HT-29 (cell line): ENCODE measurements at regions not wholly inside any gene's neighbourhood (a gene's known extent, or its start where the extent isn't known, plus 50 kb on each side); places are given as distances from the start of the nearest gene placed in this dataset.
A peak's percentile ranks its signal among the peaks of the same experiment; 100 is the strongest.

Experiments
- DNase-seq: peaks from one replicate; pipeline ENCODE4 v3.0.0-alpha.2; 2015; ENCODE audit warnings: low spot score

DNA sequence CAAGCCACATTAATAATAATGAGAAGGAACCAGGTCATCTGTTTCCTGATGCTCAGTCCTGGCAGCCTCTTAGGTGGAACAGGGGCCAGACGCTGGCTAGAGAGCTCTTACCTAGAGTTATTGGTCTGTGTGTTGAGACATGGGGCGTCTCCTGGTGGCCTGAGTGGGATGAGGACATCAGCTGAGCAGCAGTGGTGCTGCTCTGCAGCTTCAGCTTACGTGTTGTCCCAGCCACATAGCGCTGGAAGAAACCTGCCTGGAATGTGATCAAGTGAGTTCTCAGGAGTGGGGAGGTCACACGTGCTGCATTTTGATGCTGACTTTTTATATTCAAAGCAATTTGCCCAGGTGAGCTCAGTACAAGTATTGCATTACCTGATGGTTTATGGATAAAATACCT is 355.4 kb downstream of the CDH26 start:
- DNase-seq = peak; percentile 25

DNA sequence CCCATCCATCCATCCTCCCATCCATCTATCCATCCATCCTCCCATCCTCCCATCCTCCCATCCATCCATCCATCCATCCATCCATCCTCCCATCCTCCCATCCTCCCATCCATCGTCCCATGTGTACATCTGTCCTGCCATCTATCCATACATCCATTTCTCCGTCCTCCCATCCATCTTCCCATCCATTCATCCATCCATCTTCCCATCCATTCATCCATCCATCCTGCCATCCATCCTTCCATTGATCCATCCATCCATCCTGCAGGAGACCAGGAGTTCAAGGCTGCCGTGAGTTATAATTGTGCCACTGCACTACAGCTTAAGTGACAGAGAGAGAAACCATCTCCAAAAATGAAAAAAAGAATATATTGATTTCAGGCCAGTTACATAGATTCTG is 356.5 kb downstream of the CDH26 start:
- DNase-seq = no peak

DNA sequence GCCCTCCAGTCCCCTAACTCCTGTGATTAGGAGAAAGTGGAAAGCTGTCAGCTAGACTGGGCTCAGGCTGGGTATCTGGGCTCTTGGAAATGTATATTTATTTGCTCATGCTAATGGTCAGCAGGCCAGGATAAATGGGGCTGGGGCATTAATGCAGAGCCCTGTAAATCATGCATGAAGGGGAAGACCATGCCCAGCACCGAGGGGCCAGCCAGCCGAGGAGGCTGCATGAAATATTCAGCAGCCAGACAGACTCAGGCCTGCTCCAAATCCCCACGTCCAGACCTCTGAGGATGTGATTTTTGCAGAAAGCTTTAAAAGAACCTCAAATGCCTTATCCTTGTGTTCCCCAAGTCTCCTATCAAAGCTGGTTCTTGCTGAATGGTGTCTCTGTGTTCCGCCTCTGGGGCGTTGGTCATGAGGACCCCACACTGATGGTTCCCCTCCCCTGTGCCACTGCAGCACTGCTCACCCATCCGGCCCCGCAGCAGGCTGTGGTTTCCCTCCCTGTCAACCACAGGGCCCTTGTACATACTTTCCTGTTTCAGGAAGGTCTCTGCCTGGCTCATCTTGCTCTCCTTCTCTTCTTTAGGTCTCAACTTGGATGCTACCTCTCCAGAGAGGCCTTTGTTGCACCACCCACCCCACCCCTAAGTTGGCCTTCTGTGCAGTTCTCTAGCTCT is 358.4 kb downstream of the CDH26 start:
- DNase-seq = no peak

DNA sequence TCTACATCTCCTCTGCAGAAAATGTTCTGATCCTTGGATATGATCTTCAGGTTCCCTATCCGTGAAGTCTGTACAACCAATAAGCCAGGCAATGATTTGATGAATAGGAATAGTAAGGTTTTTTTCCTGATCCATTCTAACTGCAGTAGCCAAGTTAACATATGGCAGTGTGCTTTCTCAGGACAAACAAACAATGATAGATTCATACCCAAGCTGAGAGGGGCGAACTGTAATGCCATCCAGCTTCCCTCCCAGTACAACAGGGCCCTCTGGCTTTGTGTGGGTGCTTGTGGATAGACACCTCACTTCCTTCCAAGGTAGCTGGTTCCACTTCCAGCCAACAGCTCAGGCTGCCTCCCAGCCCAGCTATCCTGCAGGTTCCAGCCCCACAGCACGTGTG is 359.2 kb downstream of the CDH26 start:
- no peak for DNase-seq

DNA sequence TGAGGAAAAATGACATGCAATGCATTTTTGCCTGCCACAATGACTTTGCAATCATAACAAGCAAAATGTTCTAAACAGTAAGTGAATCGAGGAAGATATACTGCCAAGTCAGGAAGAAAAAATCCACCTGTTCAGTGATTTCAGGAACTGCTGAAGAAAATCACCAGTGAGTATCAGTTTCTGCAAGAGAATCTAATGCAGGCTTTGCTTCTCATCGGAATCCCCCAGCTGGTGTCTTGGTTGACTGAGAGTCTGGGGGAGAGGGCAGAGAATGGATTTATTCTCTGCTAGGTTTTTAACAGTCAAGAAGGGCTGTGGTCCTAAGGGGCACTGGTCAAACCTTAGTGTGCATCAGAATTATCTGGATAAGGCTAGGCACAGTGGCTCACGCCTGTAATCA is 363.4 kb downstream of the CDH26 start:
- no peak for DNase-seq

DNA sequence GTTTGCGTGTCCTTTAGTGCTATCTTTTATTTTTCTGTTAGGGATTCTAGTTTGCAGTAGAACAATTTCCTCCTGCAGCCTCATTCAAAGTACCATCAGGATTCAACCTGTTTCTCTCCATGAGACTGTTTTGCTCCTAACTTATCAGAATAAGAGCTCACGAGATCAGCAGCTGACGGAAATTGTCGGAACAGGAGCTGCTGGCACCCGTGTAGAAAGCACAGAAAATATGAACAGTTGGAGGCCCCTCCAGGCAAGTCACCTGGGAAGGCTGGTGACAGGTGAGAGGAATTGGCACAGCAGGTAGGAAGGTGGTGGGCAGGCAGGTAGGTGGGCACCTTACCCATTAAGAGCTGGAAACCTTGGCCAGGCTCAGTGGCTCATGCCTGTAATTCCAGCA is 368.6 kb downstream of the CDH26 start:
- no peak for DNase-seq

DNA sequence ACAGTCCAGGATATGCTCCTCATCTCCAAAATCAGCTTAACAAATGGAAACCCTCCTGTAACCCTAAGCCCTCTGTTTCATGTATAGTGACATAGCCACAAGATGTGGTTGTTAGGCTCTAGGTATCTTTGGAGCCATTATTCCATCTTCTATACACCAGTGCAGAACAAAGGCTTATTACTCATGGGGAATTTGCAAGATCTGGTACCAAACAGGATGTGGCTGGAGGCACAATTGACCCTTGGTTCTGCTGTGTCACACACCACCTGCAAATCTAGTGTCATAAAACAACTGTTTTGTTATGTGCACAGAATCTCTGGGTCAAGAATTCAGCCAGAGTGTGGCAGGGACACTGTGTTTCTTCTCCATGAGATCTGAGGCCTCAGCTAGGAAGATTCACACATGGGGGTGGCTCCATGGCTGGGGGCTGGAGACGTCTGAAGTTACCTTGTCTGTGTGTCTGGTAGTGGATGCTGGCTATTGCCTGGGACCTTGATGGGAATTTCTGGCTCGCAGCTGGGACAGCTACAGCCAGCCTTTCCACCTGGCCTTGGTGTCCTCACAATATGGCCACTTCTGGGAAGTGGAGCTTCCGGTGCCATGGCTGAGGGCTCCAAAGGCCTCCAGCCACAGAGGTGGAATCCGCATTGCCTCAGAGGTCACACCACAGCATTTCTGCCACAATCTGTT is 369.9 kb downstream of the CDH26 start:
- DNase-seq = no peak

DNA sequence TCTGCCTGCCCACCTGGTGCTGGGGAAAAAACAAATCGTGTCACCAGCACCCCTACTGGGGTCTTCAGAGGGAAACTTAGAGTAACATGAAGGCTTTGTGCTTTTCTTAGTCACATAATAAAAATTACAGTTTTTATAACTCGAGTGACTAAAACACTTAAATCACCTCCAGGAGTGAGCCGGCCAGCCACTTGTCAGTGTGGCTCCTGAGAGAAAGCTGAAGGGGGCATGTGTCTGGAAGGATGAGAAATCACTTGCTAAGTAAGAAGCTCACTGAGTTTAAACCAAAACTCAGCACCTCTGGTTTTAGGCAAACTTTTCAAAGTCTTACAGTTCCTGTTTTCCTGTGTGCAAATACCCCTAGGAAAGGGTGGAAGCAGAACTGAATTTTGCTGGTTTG is 372.2 kb downstream of the CDH26 start:
- DNase-seq = no peak

DNA sequence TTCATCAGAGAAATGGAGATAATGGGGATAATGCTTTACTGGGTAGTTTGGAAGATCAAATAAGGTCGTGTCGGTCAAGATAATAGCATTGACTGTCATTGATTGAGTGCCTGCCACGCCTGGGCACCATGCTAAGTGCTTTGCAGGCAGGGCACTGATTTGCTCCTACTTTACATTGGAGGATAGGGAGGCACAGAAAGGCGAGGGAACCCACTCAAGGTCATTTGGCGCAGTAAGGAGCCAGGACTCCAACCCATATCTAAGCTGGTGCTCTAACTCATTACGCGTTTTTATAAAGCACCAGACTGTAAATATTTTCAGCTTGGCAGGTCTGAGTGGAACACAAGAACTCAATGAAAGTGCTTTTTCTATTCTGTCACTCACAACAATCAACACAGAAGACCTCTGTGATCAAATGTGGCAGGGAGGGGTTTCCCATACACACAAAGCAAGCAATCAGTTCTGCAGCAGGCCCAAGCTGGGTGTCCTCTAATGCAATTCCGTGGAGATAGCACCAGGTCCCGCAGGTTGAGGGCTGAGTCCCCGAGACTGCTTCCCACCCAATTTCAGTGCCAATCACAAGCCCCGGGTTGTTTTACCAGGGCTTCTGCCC is 373.6 kb downstream of the CDH26 start:
- DNase-seq = no peak

DNA sequence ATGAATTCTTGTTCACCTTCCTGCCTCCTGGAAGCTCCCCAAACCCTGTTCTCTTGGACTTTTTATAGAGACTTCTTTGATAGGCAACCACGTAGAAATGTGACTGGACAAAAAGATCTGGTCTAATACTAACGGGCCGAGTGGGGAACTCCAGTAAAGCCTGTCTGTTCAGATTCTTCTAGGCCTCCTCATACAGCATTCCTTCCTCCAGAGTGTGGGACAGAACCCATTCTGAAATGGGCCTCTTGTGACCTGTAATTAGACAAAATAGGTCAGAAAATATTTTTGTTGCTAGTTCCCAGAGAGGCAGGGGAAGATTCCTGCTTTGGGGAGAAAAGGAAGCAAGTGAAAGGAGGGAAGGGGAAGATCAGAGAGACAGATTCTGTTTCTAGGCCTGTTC is 374.3 kb downstream of the CDH26 start:
- DNase-seq = no peak

DNA sequence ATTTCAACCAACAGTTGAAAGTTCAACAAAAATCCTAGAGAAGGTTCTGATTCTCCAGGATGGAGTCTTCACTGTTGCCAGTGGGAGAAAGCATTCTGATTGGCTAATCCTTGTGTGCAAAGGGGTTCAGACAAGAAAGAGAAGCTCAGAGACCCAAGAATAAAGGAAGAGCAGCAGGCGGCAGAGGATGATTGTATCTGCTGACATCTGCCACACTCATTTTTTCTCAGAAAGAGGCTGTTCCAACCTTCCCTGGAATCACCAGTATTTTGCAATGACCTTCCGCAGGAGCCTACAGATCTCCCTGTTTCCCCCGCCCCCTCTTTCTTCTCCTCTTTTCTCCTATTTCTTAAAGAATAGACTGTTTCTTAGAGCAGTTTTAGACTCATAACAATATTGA is 376.7 kb downstream of the CDH26 start:
- no peak for DNase-seq

DNA sequence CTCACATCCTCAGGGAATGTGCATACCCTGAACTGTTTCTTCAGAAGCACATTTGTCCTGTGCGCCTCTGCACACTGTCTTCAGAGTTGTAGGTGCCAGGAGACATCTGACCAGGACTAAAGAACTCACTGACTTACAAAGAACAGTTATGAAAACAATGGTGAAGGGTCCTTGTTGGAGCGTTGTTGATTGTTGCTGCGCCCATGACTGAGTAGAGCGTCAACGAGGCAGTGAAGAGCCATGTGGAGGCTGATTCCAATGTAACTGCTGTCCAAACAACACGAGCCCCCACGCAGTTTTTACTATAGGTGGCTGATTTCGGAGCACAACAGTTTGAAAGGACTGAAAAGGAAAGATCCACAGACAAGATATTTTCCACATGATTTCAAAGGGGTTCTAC is 380.3 kb downstream of the CDH26 start:
- no peak for DNase-seq

DNA sequence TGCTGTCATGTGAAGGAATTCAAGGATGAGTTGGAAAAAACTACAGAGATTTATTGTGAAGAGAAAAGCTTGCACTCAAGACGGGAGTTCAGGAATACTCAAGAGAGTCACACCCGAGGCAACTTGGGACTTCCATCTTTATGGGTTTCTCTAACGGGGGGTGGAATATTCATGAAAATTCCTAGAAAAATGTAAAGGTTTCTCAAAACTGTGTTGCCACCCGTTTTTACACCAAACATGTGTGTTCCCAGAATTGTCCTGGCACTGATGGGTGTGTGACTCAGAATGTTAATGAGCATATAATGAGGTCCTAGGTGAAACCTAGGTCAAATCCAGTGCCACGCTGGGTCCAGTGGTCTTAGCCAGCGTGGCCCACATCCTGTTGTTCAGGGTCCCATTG is 381.5 kb downstream of the CDH26 start:
- no peak for DNase-seq

DNA sequence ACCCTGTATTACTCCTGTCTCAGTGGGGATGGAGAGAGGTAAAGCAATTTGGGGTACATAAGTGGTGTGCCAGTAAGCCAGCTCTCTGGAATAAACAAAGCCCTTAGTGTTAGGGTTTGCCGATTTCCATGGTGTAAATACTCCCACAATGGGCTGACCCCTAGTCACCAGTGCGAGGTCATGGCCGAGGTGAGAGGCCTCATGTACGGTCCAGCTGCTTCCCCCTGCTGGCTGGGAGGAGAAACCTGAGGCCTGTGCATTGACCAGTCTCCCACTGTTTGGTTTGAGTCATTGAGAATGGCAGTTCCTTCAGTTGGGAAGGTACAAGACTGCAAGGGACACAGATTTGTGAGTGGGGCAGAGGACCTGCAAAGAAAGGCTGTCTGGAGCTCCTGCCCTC is 382.0 kb downstream of the CDH26 start:
- DNase-seq = no peak

DNA sequence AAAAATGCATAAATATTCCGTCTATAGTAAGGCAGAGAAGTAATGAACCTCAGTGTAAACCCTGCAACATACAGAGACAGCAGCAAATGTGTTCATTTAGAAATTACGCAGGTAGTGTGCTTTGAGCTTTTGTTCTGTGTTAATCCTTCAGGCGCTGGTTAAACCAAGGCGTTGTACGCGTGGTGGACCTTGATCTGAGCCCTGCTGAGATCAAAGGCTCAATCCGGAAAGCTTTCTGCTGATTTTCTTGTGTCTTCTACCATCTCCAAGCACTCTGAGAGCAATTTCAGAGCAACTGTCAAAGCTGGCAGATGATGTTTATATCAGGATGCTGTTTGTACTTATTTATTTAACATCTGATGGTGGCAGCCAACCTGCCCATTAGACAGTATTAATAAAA is 382.8 kb downstream of the CDH26 start:
- DNase-seq = no peak

DNA sequence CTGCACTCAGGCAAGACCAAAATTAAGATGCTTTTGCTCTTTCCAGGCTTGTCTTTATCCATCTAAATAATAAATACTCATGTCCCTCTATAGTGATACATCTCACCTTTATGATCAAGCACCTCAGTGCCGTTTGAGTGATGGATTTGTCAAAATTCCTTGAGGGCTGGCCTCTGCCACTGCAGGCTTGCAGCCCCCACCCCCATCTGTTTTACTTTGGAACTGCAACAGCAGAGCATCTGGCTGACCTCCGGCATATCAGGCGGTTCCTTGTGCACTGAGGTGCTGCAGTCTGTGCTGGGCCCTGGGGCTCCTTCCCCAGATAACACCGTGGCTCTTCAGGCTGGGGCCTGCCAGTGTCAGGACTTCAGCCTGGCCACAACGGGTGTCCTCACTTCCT is 386.9 kb downstream of the CDH26 start:
- DNase-seq = no peak

DNA sequence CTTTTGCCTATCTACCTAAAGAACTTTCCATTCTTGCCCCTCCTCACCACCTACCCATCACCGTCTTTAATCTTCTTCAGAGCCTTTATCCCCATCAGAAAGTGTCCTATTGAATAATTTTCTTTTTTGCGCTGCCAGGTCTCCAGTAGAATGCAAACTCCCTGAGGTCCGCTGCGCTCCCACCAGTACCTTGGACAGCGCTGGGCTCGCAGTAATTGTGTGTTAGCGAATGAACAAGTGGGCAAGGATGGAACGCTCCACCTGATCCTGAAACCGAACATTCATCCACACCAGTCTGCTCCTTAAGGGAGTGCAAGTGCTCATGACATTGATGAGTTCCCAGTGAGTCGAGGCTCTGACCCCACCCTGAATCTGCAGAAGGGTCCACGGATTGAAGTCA is 391.2 kb downstream of the CDH26 start:
- no peak for DNase-seq

DNA sequence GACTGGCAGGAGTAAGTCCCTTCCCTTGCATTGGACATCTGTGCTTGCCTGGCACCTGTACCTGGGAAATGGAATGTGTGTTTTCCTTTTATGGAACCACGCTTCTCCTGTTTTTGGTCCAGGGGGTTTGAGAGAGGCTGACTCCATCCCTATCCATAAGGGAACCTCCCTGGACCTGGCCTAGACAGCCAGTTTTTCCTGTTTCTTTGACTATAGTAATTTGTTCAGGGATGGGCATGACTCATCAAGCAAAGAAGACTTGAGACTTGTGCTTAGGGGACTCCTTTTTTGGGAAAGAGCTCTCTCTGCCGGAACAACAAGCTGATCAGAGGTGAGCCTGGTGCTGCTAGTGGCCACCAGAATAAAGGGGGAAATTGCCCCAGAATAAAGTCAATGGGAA is 393.8 kb downstream of the CDH26 start:
- no peak for DNase-seq

DNA sequence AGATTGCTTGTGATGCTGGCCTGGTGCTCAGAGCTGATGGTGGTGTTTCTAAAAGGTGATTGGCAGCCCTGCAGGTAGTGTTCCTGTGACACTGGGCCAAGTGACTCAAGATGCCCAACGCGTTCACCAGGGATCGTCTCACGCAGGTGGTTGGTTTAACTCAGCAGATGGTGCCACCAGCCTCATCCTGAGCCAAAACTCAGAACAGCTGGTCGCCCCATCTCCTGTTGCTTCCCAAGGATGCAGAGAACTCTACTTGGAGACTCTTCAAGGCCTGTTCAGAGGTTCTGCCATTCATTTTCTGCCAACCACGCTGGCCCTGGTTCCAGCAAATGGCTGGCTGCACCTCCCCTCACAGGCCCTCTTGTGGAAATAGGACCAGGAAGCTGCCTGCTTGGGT is 394.4 kb downstream of the CDH26 start:
- DNase-seq = no peak

DNA sequence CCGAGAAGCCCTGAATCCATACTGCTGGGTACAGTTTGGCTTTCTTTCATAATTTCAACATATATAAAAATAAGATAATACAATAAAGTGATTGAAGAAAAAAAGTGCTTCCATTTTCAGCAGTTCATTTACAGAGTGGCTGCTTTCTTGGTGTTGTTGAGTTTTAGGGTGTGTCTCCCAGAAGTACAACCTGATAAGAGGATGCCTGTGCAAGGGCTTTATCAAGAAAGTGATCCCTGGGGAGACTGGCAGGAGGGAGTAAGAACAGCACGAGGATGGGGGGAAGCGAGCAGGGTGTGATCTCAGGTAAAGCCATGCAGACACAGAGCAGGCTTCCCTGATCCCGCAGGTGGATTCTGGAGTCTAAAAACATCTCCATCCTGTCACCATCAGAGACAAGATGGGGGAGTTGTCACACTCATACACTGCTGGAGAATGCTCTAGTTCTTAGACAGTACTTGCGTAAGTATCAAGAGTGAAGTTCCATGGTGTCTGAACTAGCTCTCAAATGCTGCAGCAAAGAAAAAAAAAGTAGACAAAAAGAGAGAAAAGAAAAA is 395.9 kb downstream of the CDH26 start:
- DNase-seq = no peak

DNA sequence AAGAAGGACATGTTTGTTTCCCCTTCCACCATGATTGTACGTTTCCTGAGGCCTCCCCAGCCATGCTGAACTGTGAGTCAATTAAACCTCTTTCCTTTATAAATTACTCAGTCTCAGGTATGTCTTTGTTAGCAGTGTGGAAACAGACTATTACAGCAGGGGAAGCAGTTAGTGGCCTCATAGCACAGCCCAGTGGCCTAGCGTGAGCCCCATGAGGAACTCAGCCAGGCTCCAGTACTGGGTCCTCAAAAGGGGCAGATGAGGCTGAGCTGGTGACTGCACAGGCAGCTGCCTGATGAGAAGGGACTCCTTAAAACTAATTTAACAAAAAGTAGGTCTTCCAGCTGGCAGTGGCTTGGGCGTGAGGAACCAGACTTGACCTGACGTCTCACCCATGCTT is 399.9 kb downstream of the CDH26 start:
- DNase-seq = no peak

DNA sequence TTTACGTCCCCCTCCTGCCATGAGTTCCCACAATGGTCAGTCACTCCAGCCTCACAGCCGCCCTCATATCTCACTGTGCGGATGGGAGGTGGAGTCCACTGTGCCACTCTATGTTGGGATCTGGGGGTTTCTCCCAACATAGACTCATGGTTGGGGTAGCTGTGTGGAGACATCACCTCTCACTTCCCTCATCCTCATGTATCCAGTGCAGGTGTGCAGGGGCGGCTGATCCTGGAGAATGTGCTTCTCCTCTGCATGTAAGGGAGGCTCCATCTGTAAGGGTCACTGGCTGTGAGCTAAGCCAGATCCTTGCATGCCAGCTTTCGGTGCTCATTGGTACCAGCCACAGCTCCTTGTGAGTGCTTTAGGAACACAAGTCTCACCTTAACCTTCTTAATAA is 400.8 kb downstream of the CDH26 start:
- no peak for DNase-seq

DNA sequence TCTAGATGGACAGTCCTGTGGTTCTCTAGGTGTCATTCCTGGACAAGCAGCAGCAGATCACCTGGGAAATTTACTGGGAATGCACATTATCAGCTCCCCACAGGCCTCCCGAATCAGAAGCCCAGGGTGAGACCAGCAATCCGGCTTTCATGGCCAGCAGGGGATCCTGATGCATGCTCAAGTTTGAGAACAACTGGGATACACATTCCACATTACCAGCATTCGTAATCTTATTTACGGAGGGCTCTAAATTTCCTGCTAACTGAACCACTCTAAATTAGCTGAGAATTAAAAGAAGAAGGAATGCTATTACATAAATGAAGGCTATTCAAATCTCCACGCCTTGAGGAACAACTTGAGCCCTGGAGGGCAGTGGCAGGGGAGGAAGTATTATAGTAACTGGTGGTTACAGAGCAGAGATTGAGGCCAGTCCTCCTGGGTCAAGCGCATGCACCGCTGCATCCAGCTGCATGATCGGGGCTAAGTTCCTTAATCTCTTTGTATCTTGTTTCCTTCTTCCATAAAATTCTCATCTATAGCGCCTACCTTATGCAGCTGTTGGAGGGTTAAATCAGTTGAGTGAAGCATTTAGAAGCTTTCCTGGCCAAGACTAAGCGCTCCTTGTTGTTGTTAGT is 403.7 kb downstream of the CDH26 start:
- DNase-seq = no peak
